Activated CD4-positive, alpha-beta memory T cell treated with anti-CD3 and anti-CD28 coated beads for 36 hours (primary cell): ENCODE measurements at regions not wholly inside any gene's neighbourhood (a gene's known extent, or its start where the extent isn't known, plus 50 kb on each side); places are given as distances from the start of the nearest gene placed in this dataset.

Source experiments
- CTCF ChIA-PET: fragments of 350-600 bp; sonication (Branson Sonifier 250); formaldehyde crosslinking; loops from one replicate; lab custom pipeline; 2021; ENCODE audit warnings: antibody characterized with exemption, inconsistent platforms; lab: Charles Lee
- POLR2A ChIA-PET: fragments of 350-600 bp; sonication (Branson Sonifier 250); formaldehyde crosslinking; loops from one replicate; lab custom pipeline; 2021; ENCODE audit warnings: antibody characterized with exemption; lab: Charles Lee
- DNase-seq: peaks from one replicate; pipeline ENCODE4 v3.0.0-alpha.2; 2020
- H3K27ac Mint-ChIP-seq: one replicate; pipeline ENCODE4 v1.8.0; 2021; ENCODE audit warnings: mixed read lengths
- H3K27me3 Mint-ChIP-seq: one replicate; pipeline ENCODE4 v1.8.0; 2021; ENCODE audit warnings: mixed read lengths
- H3K36me3 Mint-ChIP-seq: one replicate; pipeline ENCODE4 v1.8.0; 2021; ENCODE audit warnings: mixed read lengths
- H3K4me1 Mint-ChIP-seq: one replicate; pipeline ENCODE4 v1.8.0; 2021; ENCODE audit warnings: low read depth, mixed read lengths
- H3K4me3 Mint-ChIP-seq: one replicate; pipeline ENCODE4 v1.8.0; 2021; ENCODE audit warnings: mild to moderate bottlenecking, mixed read lengths
- H3K9me3 Mint-ChIP-seq: one replicate; pipeline ENCODE4 v1.8.0; 2021; ENCODE audit warnings: mixed read lengths
- intact Hi-C: fragments of 100-400 bp; cut with micrococcal nuclease; formaldehyde crosslinking; loops from one replicate; pipeline ENCODE4 v1.15.1; 2023

DNA sequence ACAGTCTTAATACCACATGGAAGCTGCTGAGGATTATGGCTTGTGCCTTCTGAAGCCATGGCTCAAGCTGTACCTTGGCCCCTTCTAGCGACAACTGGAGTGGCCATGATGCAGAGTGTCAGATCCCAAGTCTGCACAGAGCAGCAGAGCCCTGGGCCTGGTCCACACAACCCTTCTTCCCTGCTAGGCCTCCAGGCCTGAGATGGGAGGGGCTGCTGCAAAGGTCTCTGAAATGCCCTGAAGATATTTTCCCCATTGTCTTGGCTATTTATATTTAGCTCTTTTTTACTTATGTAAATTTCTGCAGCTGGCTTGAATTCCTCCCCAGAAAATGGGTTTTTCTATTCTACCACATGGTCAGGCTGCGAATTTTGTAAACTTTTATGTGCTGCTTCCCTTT is 804.6 kb upstream of the ZWINT start:
- ChIA-PET POLR2A (no interaction called here), CTCF (no interaction called here)
- Mint-ChIP-seq H3K27me3 (no peaks in the 10 kb centered on the region), H3K36me3 (no peaks in the 10 kb centered on the region), H3K27ac (no peak overlapping the region), H3K9me3 (peaks cover 15% of the 10 kb centered on the region), H3K4me3 (no peak overlapping the region), H3K4me1 (no peaks in the 10 kb centered on the region)
- no peak for DNase-seq
- intact Hi-C loops = no loop called here

DNA sequence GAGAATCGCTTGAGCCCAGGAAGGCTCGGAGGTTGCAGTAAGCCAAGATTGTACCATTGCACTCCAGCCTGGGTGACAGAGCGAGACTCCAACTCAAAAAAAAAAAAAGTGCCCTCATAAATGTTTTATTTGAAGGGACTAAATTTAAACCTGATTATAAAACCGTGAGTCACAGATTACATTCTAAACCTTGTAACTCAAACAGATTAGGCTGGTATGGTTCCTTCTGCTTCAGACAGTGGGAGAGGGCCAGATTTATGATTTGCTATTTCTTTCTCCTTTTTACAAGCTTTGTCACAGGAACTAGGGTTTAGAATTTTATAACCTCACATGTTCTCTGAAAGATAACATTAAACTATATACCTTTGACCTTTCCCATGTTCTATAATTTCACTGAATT is 801.2 kb upstream of the ZWINT start:
- POLR2A ChIA-PET = no interaction called here
- no peak overlapping the region for H3K27ac Mint-ChIP-seq

DNA sequence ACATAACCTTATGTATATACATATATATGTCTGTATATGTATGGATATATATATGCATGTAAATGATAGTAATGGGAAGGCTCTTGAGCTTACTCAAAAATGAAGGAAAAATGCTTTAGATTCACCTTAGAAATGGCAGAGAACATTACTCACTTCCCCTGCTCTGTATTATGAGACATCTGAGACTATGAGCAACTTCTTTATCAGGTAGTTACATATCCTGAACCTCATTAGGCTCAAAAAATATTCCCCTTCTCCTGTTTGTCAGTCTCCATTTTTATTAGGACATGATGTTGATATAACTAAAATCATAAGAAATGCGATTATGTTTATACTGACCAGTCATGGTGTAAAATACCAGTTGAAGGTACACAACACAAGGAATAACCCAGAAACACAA is 800.1 kb upstream of the ZWINT start:
- H3K9me3 Mint-ChIP-seq = peaks cover 2% of the 10 kb centered on the region
- no peaks in the 10 kb centered on the region for H3K4me1 Mint-ChIP-seq
- H3K27ac Mint-ChIP-seq = no peak overlapping the region
- intact Hi-C loops = no loop called here
- ChIA-PET POLR2A (no interaction called here), CTCF (no interaction called here)
- no peak overlapping the region for H3K4me3 Mint-ChIP-seq
- H3K36me3 Mint-ChIP-seq = no peaks in the 10 kb centered on the region
- no peaks in the 10 kb centered on the region for H3K27me3 Mint-ChIP-seq
- no peak for DNase-seq

More for the DNA sequence above, 801.2 kb upstream of the ZWINT start:
- Mint-ChIP-seq H3K9me3 (peaks cover 2% of the 10 kb centered on the region), H3K4me1 (no peaks in the 10 kb centered on the region), H3K4me3 (no peak overlapping the region), H3K36me3 (no peaks in the 10 kb centered on the region), H3K27me3 (no peaks in the 10 kb centered on the region)
- no peak for DNase-seq
- CTCF ChIA-PET = no interaction called here
- intact Hi-C loops = no loop called here

DNA sequence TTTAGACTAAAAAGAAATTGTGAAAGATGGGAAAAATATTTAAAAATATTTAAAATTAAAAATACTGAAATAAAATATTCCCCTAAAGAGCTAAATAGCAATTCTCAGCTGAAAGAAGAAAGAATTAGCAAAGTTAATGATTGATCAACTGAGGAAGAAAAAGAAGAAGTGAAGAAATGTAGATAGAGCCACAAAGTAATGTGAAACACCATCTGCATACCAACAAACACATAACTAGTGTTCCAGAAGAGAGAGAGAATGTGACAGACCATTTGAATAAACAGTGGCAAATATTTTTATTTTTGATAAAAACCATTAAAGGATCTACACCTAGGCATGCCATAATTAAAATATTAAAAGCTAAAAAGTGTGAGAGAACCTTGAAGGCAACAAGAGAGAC is 784.5 kb upstream of the ZWINT start:
- no peak for DNase-seq
- no peaks in the 10 kb centered on the region for H3K27me3 Mint-ChIP-seq
- H3K27ac Mint-ChIP-seq = no peak overlapping the region
- no peaks in the 10 kb centered on the region for H3K36me3 Mint-ChIP-seq
- no peak overlapping the region for H3K4me3 Mint-ChIP-seq
- H3K9me3 Mint-ChIP-seq = peaks cover 9% of the 10 kb centered on the region
- H3K4me1 Mint-ChIP-seq = no peaks in the 10 kb centered on the region
- CTCF ChIA-PET = no interaction called here
- intact Hi-C loops = no loop called here
- POLR2A ChIA-PET = no interaction called here

DNA sequence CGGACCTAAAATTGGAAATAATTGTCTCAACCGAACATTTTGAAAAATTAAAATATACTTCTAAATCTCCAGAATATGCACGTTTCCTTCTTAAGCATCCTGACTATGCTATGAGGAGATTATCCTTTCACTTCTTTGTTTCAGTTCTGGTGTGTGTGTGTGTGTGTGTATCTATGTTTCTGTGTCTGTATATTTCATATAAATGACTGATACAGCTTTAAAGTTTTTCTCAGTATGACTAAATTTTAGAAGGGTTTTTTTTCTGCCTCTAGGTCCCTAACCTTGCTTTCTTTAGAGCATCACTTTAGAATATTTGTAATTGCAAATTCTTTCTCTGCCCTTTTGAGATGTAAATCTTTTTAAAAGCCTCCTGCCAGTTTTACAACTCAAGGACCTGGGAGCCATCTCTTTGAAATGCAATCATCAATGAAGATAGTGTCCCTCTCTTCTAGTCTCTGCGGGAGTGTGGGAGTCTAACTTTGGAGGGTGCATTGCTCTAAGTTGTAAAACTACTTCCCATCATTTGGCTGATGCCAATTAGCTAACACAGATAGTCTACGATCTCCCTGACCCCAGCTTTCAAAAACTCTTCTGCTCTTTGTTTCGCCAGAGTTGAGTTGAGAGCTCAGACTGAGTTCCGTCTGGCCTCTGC is 782.0 kb upstream of the ZWINT start:
- CTCF ChIA-PET = no interaction called here
- Mint-ChIP-seq H3K9me3 (peaks cover 17% of the 10 kb centered on the region), H3K4me1 (no peaks in the 10 kb centered on the region), H3K27me3 (no peaks in the 10 kb centered on the region), H3K4me3 (no peak overlapping the region), H3K27ac (no peak overlapping the region), H3K36me3 (no peaks in the 10 kb centered on the region)
- intact Hi-C loops = no loop called here
- POLR2A ChIA-PET = no interaction called here
- DNase-seq = no peak

DNA sequence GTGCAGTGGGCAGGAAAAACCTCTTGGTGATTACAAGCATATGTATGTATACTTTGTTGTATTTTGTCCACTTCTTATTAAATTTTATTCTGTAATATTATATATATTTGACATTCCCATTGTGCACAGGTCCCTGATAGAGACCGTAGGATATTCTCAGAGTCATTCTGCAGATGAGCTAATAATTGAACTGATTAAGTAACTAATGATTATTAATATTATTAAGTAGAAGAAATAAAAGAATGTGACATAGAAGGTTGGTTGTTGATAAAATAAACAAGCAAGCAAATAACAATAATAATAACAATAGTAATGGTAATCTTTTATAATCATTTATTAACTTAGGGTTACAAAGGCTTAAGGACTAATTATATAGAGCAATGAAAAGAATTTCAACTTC is 780.6 kb upstream of the ZWINT start:
- ChIA-PET CTCF (no interaction called here), POLR2A (no interaction called here)
- DNase-seq = no peak
- Mint-ChIP-seq H3K36me3 (no peaks in the 10 kb centered on the region), H3K4me1 (no peaks in the 10 kb centered on the region), H3K27ac (no peak overlapping the region), H3K27me3 (no peaks in the 10 kb centered on the region), H3K9me3 (peaks cover 14% of the 10 kb centered on the region), H3K4me3 (no peak overlapping the region)
- intact Hi-C loops = no loop called here

DNA sequence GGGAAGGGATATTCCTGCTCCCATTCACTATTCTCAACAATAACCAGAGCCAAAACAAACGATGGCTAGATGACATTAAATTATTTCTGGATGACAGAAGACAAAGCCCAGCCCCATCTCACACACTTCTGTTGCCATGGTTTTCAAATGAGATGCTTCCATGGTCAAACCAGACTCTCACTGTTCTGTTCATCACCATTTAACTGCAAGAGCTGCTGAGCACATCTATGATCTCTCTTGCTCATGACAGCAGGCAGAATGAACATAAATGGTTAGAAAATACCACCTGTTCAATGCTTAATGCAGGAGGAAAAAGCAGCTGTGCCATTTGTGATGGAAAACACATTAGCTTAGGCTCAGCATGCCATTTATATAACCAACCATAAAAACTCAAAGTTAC is 758.6 kb upstream of the ZWINT start:
- Mint-ChIP-seq H3K36me3 (no peaks in the 10 kb centered on the region), H3K27ac (no peak overlapping the region), H3K9me3 (peaks cover 12% of the 10 kb centered on the region), H3K4me3 (no peak overlapping the region), H3K27me3 (no peaks in the 10 kb centered on the region), H3K4me1 (no peaks in the 10 kb centered on the region)
- intact Hi-C loops = no loop called here
- DNase-seq = no peak
- ChIA-PET CTCF (no interaction called here), POLR2A (no interaction called here)

DNA sequence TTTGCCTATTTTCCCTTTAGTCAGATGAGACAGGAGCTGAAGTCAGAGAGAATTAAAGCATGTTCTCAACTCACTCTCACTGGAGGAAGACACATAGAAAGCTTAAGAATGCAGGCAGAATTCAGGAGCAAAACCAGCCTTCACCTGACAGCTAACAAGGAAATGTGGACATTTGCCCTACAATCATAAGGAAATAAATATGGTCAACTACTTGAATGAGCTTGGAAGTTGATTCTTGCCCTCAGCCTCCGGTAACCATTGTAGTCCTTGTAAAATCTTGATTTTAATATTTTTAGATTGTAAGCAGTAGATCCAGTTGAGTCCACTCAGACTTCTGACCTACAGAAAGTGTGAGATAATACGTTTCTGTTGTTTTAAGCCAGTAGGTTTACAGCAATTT is 752.5 kb upstream of the ZWINT start:
- intact Hi-C loops = no loop called here
- no peak for DNase-seq
- no peaks in the 10 kb centered on the region for H3K36me3 Mint-ChIP-seq
- no peak overlapping the region for H3K27ac Mint-ChIP-seq
- CTCF ChIA-PET = no interaction called here
- H3K4me1 Mint-ChIP-seq = no peaks in the 10 kb centered on the region
- no peak overlapping the region for H3K4me3 Mint-ChIP-seq
- POLR2A ChIA-PET = no interaction called here
- H3K27me3 Mint-ChIP-seq = no peaks in the 10 kb centered on the region
- H3K9me3 Mint-ChIP-seq = peaks cover 3% of the 10 kb centered on the region

DNA sequence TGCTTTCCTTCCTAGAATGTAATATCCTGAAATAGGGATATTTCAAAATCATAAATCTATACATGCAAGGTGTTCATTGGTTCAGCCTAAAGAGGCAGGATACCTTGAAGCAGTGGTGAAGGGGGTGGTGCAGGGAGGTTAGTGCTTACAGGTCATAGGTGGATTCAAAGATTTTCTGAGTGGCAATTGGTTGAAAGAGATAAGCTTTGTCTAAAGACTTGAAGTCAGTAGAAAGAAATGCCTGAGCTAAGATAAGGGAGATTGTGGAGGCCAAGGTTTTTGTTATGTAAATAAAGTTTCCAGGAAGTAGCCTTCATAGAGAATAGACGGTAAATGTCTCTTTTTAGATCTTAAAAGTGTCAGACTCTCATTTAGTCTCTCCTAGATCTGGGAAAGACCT is 741.2 kb upstream of the ZWINT start:
- intact Hi-C loops = no loop called here
- Mint-ChIP-seq H3K4me1 (no peaks in the 10 kb centered on the region), H3K36me3 (no peaks in the 10 kb centered on the region), H3K27ac (no peak overlapping the region), H3K4me3 (no peak overlapping the region), H3K9me3 (peaks cover 9% of the 10 kb centered on the region), H3K27me3 (no peaks in the 10 kb centered on the region)
- CTCF ChIA-PET = no interaction called here
- POLR2A ChIA-PET = no interaction called here
- no peak for DNase-seq

DNA sequence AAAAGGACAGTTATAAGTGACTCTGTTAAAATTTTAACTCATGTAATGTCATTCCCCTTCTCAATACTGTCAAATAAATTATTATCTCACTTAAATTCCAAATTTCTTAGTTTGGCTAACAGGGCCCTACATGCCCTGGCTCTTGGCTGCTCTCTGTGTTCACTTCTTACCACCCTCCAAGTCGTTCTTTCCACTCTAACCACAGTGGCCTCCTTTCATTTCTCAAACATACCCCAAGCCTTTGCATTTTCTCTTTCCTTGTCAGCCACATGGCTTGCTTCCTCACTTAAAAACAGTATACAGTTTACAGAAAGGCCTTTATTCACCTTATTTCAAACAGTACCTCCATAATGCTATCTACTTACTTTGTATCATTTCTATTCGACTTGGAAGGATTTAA is 737.1 kb upstream of the ZWINT start:
- POLR2A ChIA-PET = no interaction called here

DNA sequence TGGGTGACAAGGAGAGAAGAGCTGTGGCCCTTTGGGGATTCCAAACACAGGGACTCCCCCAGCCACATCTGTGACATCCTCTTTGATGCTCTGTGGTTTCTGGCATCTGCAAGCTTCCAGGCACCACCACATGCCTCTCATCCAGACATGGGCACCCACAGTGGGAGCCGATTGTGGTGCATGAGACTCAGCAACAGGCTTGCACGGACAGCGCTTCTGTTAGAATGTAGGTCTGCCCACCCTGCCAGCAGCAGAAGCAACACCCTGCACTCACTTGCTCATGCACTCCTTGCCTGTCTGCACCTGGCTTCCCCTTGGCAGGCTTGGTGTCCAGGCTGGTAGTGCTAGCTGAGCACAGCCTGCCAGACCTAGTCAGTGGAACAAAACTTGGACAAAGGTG is 735.0 kb upstream of the ZWINT start:
- intact Hi-C loops = no loop called here
- Mint-ChIP-seq H3K9me3 (peaks cover 6% of the 10 kb centered on the region), H3K36me3 (no peaks in the 10 kb centered on the region), H3K27ac (no peak overlapping the region), H3K27me3 (no peaks in the 10 kb centered on the region), H3K4me3 (no peak overlapping the region), H3K4me1 (no peaks in the 10 kb centered on the region)
- no peak for DNase-seq
- ChIA-PET POLR2A (interaction anchor here (0.6 kb wide), 1 partner anchor 284 kb away, joined by 3 read pairs; no protein-coding TSS in a partner anchor), CTCF (no interaction called here)

More for the DNA sequence above, 737.1 kb upstream of the ZWINT start:
- no peaks in the 10 kb centered on the region for H3K4me1 Mint-ChIP-seq
- H3K27ac Mint-ChIP-seq = no peak overlapping the region
- peaks cover 8% of the 10 kb centered on the region for H3K9me3 Mint-ChIP-seq
- H3K4me3 Mint-ChIP-seq = no peak overlapping the region
- no peaks in the 10 kb centered on the region for H3K36me3 Mint-ChIP-seq
- CTCF ChIA-PET = no interaction called here
- intact Hi-C loops = no loop called here
- DNase-seq = no peak
- H3K27me3 Mint-ChIP-seq = no peaks in the 10 kb centered on the region

DNA sequence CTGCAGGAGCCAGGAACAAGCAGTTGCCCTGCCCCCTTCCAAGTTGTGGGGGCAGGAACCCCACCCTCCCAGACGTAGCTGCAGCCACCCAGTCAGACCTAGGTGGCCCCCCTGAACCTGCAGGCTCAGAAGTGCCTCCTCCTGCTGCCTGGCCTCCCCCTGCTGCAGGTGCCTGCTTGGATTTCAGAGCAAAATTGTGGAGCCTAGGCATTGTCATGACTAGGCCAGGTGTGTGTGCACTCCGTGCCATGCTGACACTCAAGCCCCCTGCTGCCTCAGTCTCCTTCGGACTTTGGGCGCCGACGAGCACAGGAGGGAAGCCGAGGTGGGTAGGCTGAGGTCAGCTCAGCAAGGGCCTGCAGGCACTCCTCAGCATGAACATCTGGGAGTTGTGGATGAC is 733.9 kb upstream of the ZWINT start:
- no peak for DNase-seq
- H3K9me3 Mint-ChIP-seq = peaks cover 6% of the 10 kb centered on the region
- intact Hi-C loops = no loop called here
- no peaks in the 10 kb centered on the region for H3K36me3 Mint-ChIP-seq
- ChIA-PET POLR2A (no interaction called here), CTCF (no interaction called here)
- no peaks in the 10 kb centered on the region for H3K4me1 Mint-ChIP-seq
- H3K27ac Mint-ChIP-seq = no peak overlapping the region
- H3K27me3 Mint-ChIP-seq = no peaks in the 10 kb centered on the region
- no peak overlapping the region for H3K4me3 Mint-ChIP-seq

DNA sequence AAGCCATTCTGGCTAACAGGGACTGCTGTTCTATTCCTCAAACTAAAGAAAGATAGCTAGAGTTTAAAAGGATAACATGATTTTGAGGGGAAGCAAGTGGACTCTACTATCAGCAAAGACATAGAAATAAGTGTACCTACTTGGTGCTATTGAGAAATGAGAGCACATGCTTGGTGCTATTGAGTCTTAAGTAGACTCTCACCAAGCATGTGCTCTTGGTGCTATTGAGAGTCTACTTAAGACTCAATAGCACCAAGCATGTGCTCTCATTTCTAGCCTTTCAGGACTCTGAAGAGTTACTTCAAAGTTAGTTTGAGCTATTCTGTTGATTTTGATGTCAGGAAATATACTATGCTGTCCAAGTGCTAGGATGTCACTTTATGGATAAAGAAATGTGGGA is 733.0 kb upstream of the ZWINT start:
- H3K4me3 Mint-ChIP-seq = no peak overlapping the region
- no peak for DNase-seq
- POLR2A ChIA-PET = no interaction called here
- H3K36me3 Mint-ChIP-seq = no peaks in the 10 kb centered on the region
- no peaks in the 10 kb centered on the region for H3K4me1 Mint-ChIP-seq
- CTCF ChIA-PET = no interaction called here
- H3K27me3 Mint-ChIP-seq = no peaks in the 10 kb centered on the region
- intact Hi-C loops = no loop called here
- H3K27ac Mint-ChIP-seq = no peak overlapping the region
- H3K9me3 Mint-ChIP-seq = peaks cover 6% of the 10 kb centered on the region
